Prostate gland (tissue), 2 donors: ENCODE measurements at regions not wholly inside any gene's neighbourhood (a gene's known extent, or its start where the extent isn't known, plus 50 kb on each side); places are given as distances from the start of the nearest gene placed in this dataset.

Experiments
- CTCF ChIP-seq, 4 experiments: fragments of 200-600 bp in 2 of 4; fragments of 450-650 bp in 2 of 4; sonication (generic) in 2 of 4; IDR thresholded peaks; 1 replicate in 3 of 4; 2 replicates in 1 of 4; pipeline ENCODE4 v1.5.1; 2016 to 2019; ENCODE audit warnings: antibody characterized with exemption in 4 of 4, mild to moderate bottlenecking in 2 of 4, moderate library complexity in 2 of 4
- POLR2A ChIP-seq: fragments of 450-650 bp; IDR thresholded peaks from one replicate; pipeline ENCODE4 v1.6.1; 2016; ENCODE audit warnings: antibody characterized with exemption, mild to moderate bottlenecking

GRCh38 chr6:90643381-90643780, 56.5 kb upstream of the MAP3K7 start:
- TF ChIP-seq CTCF (IDR thresholded peaks at IDR 0.05) (no peak), POLR2A (no peak)
